22Rv1 (cell line): ENCODE measurements at regions not wholly inside any gene's neighbourhood (a gene's known extent, or its start where the extent isn't known, plus 50 kb on each side); places are given as distances from the start of the nearest gene placed in this dataset.

Experiments
- ZFX ChIP-seq: fragments of 450-650 bp; IDR thresholded peaks from 2 replicates; pipeline ENCODE4 v1.6.1; 2017; ENCODE audit warnings: antibody characterized with exemption, borderline replicate concordance
- TF ChIP-seq, protein P1 (sequence below): fragments of 450-650 bp; IDR thresholded peaks from 2 replicates; pipeline ENCODE4 v1.5.1; 2017; ENCODE audit warnings: mild to moderate bottlenecking

GRCh38 chr3:194286375-194287146 is 64.6 kb downstream of the CPN2 start:
- TF ChIP-seq, protein P1, sequence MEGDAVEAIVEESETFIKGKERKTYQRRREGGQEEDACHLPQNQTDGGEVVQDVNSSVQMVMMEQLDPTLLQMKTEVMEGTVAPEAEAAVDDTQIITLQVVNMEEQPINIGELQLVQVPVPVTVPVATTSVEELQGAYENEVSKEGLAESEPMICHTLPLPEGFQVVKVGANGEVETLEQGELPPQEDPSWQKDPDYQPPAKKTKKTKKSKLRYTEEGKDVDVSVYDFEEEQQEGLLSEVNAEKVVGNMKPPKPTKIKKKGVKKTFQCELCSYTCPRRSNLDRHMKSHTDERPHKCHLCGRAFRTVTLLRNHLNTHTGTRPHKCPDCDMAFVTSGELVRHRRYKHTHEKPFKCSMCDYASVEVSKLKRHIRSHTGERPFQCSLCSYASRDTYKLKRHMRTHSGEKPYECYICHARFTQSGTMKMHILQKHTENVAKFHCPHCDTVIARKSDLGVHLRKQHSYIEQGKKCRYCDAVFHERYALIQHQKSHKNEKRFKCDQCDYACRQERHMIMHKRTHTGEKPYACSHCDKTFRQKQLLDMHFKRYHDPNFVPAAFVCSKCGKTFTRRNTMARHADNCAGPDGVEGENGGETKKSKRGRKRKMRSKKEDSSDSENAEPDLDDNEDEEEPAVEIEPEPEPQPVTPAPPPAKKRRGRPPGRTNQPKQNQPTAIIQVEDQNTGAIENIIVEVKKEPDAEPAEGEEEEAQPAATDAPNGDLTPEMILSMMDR, result no peak
- no peak for TF ChIP-seq ZFX
